NCI-H226 (cell line): ENCODE measurements at regions not wholly inside any gene's neighbourhood (a gene's known extent, or its start where the extent isn't known, plus 50 kb on each side); places are given as distances from the start of the nearest gene placed in this dataset.
A peak's percentile ranks its signal among the peaks of the same experiment; 100 is the strongest.

ENCODE experiments used
- DNase-seq: peaks from one replicate; pipeline ENCODE4 v3.0.0-alpha.2; 2015

DNA sequence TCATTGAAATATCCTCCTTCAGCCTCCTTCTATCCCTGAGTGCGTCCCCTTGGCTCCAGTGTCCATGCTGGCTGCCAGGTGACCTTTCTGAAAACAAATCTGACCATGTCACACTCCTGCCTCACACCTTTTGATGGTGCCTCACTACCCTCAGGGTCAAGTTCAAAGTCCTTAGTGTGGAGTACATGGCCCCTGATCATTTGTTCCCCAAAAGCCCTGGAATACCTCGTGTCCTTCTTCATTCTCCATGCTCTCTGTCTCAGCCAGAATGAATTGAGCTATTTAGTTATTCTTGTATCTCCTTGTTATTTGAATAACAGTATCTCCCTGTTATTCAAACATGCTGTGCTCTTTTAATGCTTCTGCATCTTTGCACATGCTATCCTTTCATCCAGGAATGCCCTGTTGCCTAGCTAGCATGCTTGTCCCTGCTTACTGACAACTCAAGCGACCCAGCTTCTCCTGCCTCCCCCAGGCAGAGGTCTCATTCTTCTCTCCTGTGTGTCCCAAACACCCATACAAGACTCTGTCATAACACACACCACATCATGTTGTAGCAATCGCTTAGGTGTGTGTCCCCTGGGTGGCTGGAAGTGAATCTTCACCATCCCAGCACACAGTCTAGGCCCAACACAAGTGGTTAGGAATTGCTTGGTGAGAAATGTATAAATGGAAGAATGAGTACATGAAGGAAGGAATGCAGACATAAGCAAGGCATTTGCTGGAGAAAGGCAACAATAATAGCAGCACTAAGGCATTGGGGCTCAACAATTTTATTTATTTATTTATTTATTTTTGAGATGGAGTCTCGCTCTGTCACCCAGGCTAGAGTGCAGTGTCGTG, 144.0 kb downstream of the DDX1 start:
- no peak for DNase-seq

DNA sequence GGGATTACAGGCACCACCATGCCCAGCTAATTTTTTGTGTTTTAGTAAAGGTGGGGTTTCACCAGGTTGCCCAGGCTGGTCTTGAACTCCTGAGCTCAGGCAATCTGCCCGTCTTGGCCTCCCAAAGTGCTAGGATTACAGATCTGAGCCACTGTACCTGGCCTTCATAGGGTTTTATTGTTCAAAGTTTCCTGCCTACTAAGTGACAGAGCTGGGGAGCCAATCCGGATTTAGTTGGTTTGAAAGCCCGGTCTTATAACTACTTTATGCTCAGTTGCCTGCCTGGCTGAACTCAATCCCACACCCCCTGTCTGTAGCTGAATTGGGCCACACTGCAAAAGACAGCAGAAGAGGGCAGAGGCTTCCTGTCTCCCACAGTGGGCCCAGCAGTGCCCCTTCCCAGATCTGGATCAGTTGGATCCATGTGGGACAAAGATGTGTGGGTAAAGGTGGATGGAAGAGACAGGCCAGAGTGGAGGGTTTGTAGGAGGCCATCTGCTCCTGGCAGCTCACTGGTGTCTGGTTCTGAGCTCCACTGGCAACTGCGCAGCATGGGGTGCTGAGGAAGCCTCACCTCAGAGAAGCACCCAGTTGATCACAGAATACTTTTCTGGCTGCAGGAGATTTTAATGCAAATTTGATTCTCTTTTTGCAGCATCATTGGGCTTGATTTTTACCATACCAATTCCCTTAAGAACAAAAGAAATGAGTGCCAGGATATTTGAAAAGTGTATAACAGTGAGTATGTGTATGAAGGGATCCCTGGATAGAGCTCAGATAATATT, 144.9 kb downstream of the DDX1 start:
- DNase-seq, result no peak

DNA sequence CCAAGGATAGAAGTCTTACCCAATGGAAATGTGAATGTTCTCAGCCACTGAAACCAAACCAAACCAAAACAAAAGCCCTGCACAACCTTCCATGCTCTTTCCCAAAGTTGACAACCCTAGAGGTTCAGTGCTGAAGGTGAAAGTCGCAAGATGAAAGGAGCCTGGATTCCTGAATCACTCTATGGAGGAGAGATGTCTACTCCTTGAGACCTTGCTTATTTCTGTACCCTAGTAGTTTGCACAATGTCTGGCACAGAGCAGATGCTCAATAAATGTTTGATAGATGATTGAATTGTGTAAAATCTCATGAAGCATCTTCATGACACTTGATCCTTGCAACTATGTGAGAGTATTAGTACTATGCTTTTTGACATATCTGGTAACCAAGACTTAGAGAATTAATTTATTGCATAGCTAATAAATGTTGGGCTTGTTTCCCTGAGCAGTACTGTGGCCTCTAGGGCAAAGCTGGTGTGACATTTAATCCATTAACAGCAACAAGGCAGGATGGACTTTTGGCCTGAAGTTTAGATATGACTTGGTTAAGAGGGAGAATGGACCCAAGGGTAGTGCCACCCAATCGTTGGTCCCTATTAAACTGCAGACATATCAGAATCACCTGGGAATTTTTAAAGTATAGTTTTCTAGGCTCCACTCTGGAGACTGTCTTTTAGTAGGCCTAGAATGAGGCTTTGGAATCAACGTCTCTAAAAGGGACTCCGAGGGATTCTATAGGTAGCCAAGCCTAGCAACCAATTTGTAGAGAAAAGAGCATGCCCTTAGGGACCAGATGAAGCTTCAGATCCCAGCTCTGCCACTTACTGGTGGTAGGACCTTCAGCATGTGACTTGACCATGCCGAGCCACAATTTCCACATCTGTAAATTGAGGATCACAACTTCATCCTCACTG, 145.9 kb downstream of the DDX1 start:
- no peak for DNase-seq

DNA sequence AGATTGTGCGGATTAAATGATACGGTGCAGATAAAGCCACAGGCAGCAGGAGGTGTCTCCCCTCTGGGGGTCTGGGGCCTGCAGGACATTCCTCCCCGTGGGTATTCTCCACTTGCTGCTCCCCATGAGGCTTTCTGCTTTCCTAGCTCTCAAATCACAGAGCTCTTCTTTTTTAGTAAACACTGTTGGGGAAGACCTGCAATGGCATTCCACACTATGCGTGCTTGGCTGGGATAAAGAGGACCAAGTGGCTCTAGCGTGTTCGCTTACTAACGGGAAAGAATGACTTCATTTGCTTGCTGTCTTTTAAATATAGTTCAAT, 146.5 kb downstream of the DDX1 start:
- no peak for DNase-seq

DNA sequence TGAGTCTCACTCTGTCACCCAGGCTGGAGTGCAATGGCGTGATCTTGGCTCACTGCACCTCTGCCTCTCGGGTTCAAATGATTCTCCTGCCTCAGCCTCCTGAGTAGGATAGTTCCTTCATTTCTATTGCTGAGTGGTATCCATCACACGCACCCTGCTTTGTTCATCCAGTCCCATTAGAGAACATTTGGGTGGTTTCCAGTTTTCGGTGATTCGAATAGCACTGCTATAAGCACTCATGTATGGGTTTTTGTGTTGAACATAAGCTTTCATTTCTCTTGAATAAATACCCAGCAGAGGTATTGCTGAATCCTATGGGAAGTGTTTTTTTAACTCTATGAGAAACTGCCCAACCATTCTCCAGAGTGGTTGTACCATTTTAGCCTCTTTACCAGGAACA, 147.3 kb downstream of the DDX1 start:
- DNase-seq, result no peak

DNA sequence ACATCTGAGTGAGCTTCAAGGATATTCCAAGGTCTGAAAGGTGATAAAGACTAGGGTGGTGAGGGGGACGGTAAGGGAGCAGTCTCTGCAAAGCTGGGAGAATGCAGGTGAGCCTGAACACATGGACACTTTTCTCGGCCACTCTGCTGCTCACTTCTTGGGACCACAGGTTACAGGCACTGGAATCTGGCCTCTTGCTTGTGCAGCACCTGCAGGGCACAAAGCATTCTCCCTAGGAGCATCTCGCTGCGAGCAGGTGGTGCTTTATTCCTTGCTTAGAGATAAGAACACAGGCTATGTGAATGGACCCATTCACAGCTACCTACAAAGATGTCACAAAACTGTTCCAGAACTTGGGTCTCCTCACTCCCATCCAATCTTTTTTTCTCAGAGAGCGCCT, 153.2 kb downstream of the DDX1 start:
- no peak for DNase-seq

DNA sequence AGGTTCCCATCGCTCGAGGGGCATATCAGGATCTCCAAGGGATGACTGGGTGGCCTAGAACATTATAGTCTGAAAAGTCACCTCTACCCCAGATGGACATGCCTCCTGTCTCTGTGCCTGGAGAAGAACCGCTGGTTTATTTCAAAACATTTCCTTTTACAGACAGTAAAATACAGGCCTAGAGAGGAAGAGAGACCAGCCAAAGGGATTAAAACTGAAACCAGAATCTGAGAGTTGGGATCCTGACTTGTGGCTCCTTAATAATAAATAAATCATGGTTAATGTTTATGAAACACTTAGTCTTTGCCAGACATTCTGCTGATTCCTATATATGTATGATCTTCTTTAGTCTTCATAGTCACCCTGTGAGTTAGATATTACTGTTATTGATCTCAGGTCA, 153.7 kb downstream of the DDX1 start:
- no peak for DNase-seq

DNA sequence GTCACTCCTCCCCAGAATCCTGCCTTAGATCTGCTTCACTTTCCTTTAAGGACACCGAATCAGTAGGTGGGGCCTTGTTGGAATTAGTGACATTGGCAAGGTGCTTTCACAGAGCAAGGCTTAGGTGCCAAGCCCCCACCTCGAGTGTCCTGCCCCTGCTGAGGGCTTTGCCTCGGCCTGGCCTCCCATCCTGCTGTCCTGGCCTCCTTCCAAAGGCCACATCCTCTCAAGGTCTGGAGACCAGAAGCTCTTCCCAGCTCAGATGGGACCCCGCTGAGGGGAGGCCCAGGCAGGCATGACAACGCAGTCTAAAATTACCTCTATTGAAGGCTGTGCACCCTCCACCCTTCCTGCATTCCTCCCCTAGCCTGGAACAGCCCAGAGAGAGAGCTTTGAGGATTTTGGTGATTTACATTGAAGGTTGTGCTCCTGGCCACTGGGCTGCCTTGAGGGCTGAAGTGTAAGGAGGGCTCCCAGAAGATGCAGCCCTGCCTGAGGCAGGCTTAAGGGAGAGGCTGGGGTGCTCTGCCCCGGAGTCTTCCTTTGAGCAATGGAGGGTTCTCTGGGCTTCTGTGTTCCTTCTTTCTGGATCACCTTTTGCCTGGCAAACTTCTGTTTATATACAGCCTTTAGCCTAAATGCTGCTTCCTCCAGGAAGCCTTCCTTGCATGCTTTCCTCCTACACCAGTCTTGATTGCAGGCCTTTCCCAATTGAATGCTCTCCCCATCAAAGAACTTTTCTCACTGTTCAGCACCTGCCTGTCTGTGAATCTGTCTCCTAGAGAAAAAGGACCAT, 154.4 kb downstream of the DDX1 start:
- no peak for DNase-seq

DNA sequence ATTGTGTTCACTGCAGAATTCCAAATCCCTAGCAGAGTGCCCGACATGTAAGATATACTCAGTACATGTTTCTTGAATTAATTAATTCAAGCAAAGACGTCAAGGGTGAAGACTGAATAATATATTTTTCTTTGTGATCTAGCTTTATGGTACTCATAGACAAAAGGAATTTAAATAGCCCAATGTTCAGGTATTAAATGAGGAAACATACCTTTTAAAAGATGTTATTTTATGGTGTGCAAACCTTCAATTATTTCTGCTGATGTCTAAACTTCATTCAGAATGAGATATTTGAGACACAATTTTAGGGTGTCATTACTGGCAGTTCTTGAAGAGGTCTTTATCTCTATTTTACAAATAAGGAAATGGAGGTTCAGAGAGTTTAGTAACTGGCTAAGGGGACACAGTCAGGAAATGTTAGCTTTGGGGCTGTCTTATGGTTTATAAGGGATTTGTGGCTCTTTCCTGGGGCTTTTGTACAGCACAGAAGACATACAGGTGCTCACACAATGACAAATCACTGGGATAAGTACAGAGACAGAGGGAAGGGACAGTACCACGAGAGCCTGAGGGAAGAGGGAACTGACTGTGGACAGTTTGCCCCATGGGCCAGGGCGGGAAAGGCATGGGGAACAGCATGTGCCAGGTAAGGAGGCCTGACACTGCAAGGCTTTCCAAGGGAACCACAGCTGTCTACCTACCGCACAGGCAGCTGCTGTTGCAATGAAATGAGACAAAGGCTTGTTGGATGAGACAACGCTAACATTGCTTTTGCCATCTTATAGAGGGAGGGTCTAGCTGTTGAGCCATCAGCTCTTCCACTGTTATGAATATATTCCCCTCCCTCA, 155.3 kb downstream of the DDX1 start:
- DNase-seq, result no peak

DNA sequence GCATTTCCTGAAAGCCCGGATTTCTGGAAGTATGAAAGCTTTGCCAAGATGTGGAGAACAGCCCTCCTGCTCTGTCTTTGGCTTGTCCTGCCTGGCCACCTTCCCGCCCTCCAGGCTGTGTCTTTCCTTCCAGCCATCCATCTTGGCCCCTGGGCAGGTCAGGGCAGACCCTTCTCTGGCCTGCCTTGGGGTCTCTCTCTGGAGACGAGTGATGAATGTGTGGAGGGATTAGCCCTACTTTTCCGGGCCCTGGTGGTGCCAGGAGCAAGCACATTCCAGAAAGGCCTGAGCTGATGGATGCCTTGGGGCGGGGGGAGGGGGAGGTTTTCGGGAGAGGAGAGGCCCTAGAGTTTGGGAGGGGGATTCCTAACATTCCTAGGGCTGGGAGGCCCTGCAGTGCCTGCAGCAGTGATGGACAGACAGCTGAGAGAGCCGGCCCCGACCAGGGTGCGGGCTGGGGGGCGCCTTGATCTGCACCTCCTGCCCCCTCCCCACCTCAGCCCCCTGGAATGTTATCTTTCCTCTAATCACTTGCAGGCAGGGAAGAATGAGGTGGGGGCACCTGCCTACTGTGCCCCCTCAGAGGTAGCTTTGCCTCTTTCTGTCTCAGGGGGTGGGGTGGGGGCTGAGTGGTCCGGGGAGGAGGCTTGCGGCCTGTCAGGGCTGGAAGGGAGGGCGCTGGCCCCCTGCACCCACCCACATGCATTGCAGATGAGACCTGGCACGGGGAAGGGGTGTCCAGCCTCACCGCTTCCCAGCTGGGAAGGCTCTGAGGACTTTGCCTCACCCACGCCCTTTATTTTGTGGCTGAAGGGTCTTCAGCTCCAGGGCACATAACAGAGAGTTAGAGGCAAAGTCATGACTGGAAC, 156.2 kb downstream of the DDX1 start:
- DNase-seq, result peak; percentile 27

DNA sequence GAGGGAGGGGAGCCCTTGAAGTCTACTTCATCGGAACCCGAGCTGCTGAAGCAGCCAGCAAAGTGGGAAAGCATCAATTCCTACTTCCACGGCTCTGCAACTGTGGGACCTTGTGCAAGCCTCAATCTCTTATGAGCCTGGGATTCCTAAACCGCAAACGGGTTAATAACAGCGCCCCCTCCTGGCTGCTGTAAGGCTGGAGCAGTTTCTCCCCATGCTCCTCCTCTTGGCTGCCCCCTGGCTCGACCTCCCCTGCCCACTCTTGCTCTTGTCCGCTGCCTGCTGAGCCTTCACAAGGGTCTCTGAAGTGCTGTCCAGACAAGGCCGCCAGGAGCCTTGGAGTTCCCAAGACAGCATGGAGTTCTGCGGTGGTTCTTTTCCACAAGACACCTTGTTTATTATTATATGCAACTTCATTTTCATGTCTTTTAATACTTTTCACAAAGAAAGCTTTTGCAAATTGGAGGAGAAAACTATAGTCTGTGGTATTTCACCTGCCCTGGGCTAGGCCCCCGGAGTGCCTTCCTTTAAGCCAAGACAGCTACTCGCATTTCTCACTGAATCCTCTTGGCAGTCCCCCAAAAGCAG, 157.2 kb downstream of the DDX1 start:
- DNase-seq, result no peak

DNA sequence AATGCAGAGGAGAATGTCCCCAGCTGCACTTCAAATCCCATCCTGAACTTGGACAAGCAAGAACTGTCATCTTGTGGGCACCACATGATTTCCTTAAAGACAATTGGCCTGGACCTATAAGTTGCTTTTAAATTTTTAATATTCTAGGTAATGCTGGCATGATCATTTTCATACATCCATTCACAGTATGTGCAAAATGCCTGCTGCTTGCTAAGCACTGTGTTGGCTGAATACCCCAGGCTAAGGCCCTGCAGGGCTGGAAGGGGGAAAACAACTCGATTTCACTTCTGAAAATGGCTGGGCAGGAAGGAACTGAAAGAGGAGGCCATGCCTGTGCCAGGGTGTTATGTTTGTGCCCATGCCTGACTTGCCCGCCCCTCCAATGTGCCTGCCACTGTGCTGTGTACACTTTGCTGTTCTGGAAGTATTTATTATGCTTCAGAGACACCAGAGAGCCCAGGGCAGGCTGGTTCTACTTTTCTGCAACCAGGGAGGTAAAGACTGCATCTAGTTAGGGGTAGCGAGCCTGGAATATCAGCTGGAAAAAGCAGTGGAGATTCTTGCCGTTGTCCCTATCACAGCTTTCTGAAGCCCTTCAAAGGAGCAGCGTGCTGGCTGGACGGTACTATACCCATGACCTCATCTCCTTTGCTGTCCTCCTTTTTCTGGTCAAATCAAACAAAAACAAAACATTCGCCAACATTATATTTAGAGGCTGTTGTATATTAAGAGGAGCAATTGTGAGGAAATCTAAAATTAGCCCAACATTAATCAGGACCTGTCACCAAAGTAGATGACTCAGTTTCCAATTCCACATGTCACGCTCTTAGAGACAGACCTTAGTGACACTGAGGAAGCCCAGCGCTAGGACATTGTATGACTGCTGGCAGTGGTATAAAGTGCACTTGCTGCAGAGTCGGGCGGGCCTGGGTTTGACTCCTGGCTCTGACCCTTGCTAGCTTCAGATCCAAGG, 158.1 kb downstream of the DDX1 start:
- DNase-seq, result no peak

DNA sequence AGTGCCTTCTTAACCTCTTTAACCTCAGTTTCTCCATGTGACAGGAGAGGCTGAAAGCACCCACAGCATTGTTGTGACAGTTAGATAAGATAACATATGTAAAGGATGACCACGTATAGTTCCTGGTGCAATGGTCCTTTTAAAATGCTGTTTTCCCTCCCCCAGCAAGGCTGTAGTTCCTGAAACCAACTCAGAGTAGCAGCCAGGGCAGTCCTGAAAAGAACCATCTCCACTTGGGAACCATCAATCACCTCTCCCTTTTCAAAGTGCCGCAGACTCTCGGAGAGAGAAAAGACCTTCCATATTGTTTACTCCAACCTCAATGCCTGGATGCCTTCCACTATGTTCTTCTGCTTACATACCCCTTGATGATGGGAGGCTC, 158.8 kb downstream of the DDX1 start:
- DNase-seq, result no peak

DNA sequence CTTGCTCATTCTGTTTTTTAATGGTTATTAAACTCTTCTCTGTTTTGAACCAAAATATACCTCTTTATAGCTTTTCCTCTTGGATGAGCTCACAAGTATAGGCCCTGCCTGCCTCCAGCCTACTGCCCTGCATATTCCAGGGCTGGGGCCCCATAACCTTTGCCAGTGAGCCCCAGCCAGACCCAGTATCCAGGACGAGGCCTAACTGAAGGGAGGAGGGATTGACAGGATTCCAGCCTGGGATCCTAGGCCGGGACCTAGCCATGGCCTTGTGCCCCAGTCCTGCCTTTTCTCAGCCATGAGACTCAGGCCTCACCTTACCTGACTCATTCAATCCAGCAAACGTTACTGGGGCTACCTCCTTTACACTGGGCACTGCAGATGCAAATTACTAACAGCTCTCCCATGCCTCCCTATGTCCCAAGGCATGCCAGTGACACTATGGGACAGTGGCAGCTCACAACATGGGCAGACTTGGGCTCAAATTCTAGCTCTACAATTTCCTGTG, 159.2 kb downstream of the DDX1 start:
- DNase-seq, result no peak

DNA sequence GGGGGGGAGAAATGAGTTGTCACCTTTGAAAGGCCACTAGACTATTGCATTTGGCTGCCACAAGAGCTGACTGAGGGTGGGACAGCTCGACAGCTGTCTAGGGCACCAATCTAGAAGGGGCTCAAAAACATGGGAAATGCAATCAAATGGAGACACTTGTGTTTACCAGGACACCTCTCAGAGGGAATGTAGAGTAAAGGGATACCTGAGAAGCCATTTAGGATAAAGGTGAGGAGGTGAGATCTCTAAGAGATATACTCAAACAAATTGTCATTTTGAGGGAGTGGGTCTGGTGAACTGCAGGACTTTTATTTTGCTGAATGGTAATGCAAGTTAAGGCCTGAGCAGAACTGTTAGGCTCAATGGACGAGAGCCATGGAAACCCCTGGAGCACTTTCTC, 159.8 kb downstream of the DDX1 start:
- DNase-seq, result no peak

DNA sequence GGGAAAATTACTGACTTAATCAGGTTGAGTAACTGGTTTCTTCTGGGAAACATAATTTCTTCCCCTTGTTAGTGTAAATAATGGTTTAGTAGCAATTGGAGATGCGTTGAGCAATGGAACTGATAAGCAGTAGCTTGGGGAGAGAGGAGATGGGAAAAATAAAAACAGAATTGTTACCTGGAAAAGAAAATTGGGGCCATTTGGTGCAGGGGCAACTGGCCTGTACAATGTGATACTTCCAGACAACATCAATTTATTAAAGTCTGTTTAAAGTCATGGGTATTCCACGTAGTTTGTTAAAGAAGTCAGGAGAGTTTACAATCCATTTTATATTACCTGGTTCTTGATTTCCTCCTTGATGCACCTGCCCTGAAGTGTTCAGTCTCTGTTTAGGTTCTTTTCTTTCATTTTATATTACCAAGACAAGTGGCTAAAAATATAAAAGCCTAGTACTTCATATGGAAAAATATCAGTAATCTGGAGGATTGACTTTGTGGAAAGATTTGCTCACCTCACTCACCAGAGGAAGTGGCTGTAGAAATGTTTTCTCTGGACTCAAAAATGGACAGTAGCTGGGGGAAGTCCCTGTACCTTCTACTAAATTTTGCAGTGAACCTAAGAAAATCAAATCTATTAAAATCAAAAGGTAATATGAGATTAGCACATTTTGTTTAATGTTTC, 161.0 kb downstream of the DDX1 start:
- DNase-seq, result no peak

DNA sequence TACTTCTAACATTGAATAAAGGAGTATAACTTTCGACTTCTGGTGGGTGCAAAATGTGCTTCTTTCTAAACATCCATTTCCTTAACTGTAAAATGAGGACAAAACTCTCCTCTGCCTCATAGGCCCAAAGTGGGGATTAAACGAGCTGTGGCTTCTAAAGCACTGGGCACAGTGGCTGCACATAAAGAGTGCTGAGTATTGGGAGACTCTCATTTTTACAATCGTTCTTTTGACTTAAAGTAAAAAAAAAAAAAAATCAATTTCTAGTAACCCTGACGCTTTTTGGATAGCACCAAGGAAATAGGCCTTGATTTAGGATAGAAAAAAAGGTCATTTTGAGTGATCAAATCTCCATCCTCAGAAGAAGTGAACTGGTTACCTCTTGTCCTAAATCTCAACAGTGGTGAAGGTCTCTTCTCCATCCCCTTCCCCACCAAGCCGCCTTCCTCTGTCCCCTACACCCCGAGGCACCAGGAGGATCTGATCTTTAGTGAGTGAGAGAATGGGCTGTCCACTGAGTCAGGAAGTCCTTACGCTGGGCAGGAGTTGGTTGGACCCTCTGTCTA, 161.6 kb downstream of the DDX1 start:
- DNase-seq, result no peak
